ENCODE measurements at regions not wholly inside any gene's neighbourhood (a gene's known extent, or its start where the extent isn't known, plus 50 kb on each side); places are given as distances from the start of the nearest gene placed in this dataset.

- ATAC-seq: no peak
These were observed 174.3 kb downstream of the SOX2 start for GRCh38 chr3:181885868-181886630.

GRCh38 chr3:181886676-181887075 is 175.0 kb downstream of the SOX2 start:
- intact Hi-C loops (cut with micrococcal nuclease): no loop called here
- Mint-ChIP-seq H3K36me3 (no peaks in the 10 kb centered on the region), H3K27me3 (ENCODE audit: low read depth in 2 of 2) (no peaks in the 10 kb centered on the region), H3K4me1 (no peaks in the 10 kb centered on the region), H3K4me3 (no peak overlapping the region), H3K9me3 (peaks cover 0 to 2% of the 10 kb centered on the region in 2 donors), H3K27ac (no peak overlapping the region)
- no peak for ATAC-seq
- 73% methylated on average over 2 of the region's 4 CpGs for WGBS (ENCODE audit: insufficient coverage)
- Histone ChIP-seq H3K27ac (ENCODE audit: low read length) (no peak overlapping the region), H3K4me3 (ENCODE audit: low read length) (no peak overlapping the region), H3K27me3 (ENCODE audit: control insufficient read depth, insufficient read depth, low read length) (no peaks in the 10 kb centered on the region), H3K36me3 (ENCODE audit: control insufficient read depth, insufficient read depth, low read length) (no peaks in the 10 kb centered on the region), H3K9me3 (ENCODE audit: control insufficient read depth, insufficient read depth, low read length) (no peaks in the 10 kb centered on the region), H3K4me1 (ENCODE audit: control insufficient read depth, insufficient read depth, low read length) (no peaks in the 10 kb centered on the region)
- no peak for TF ChIP-seq CTCF (IDR thresholded peaks at IDR 0.05)
- no peak for DNase-seq

More at GRCh38 chr3:181885868-181886630, 174.3 kb downstream of the SOX2 start:
- no peak overlapping the region for H3K4me3 Mint-ChIP-seq
- H3K4me3 ChIP-seq (ENCODE audit: low read length): no peak overlapping the region
- H3K4me1 ChIP-seq (ENCODE audit: control insufficient read depth, insufficient read depth, low read length): no peaks in the 10 kb centered on the region
- H3K4me1 Mint-ChIP-seq: no peaks in the 10 kb centered on the region
- no peak overlapping the region for H3K27ac ChIP-seq (ENCODE audit: low read length)
- H3K27me3 ChIP-seq (ENCODE audit: control insufficient read depth, insufficient read depth, low read length): no peaks in the 10 kb centered on the region
- WGBS (ENCODE audit: insufficient coverage): 79% methylated on average over 4 of the region's 6 CpGs
- TF ChIP-seq CTCF (IDR thresholded peaks at IDR 0.05): no peak
- no peaks in the 10 kb centered on the region for H3K27me3 Mint-ChIP-seq (ENCODE audit: low read depth in 2 of 2)
- no peak overlapping the region for H3K27ac Mint-ChIP-seq
- intact Hi-C loops (cut with micrococcal nuclease): no loop called here
- H3K9me3 Mint-ChIP-seq: peaks cover 0 to 2% of the 10 kb centered on the region in 2 donors
- H3K36me3 Mint-ChIP-seq: no peaks in the 10 kb centered on the region
- DNase-seq: no peak
- no peaks in the 10 kb centered on the region for H3K36me3 ChIP-seq (ENCODE audit: control insufficient read depth, insufficient read depth, low read length)
- H3K9me3 ChIP-seq (ENCODE audit: control insufficient read depth, insufficient read depth, low read length): no peaks in the 10 kb centered on the region

- H3K9me3 Mint-ChIP-seq: peaks cover 0 to 2% of the 10 kb centered on the region in 2 donors
- H3K36me3 Mint-ChIP-seq: no peaks in the 10 kb centered on the region
- H3K4me3 ChIP-seq (ENCODE audit: low read length): no peak overlapping the region
- H3K4me1 ChIP-seq (ENCODE audit: control insufficient read depth, insufficient read depth, low read length): no peaks in the 10 kb centered on the region
- no peak for ATAC-seq
- H3K27ac Mint-ChIP-seq: no peak overlapping the region
- no peak overlapping the region for H3K4me3 Mint-ChIP-seq
- intact Hi-C loops (cut with micrococcal nuclease): no loop called here
- no peak overlapping the region for H3K27ac ChIP-seq (ENCODE audit: low read length)
- no CpG with 5 or more reads among the region's 1 CpG for WGBS (ENCODE audit: insufficient coverage)
- H3K4me1 Mint-ChIP-seq: no peaks in the 10 kb centered on the region
- no peaks in the 10 kb centered on the region for H3K27me3 Mint-ChIP-seq (ENCODE audit: low read depth in 2 of 2)
- no peak for DNase-seq
- H3K27me3 ChIP-seq (ENCODE audit: control insufficient read depth, insufficient read depth, low read length): no peaks in the 10 kb centered on the region
- TF ChIP-seq CTCF (IDR thresholded peaks at IDR 0.05): no peak
- H3K36me3 ChIP-seq (ENCODE audit: control insufficient read depth, insufficient read depth, low read length): no peaks in the 10 kb centered on the region
- no peaks in the 10 kb centered on the region for H3K9me3 ChIP-seq (ENCODE audit: control insufficient read depth, insufficient read depth, low read length)
These were observed 176.0 kb downstream of the SOX2 start for GRCh38 chr3:181887685-181888084.

- intact Hi-C loops (cut with micrococcal nuclease): no loop called here
- H3K4me1 Mint-ChIP-seq: no peaks in the 10 kb centered on the region
- H3K36me3 Mint-ChIP-seq: no peaks in the 10 kb centered on the region
- H3K4me3 Mint-ChIP-seq: no peak overlapping the region
- ATAC-seq (no peak), DNase-seq (no peak)
- no peak overlapping the region for H3K4me3 ChIP-seq (ENCODE audit: low read length)
- H3K9me3 ChIP-seq (ENCODE audit: control insufficient read depth, insufficient read depth, low read length): no peaks in the 10 kb centered on the region
- H3K27ac Mint-ChIP-seq: no peak overlapping the region
- 89% methylated on average over 2 of the region's 3 CpGs for WGBS (ENCODE audit: insufficient coverage)
- no peaks in the 10 kb centered on the region for H3K36me3 ChIP-seq (ENCODE audit: control insufficient read depth, insufficient read depth, low read length)
- H3K4me1 ChIP-seq (ENCODE audit: control insufficient read depth, insufficient read depth, low read length): no peaks in the 10 kb centered on the region
- no peaks in the 10 kb centered on the region for H3K27me3 ChIP-seq (ENCODE audit: control insufficient read depth, insufficient read depth, low read length)
- H3K27me3 Mint-ChIP-seq (ENCODE audit: low read depth in 2 of 2): no peaks in the 10 kb centered on the region
- no peak overlapping the region for H3K27ac ChIP-seq (ENCODE audit: low read length)
- TF ChIP-seq CTCF (IDR thresholded peaks at IDR 0.05): no peak
- peaks cover 0 to under 1% of the 10 kb centered on the region in 2 donors for H3K9me3 Mint-ChIP-seq
These were observed 176.5 kb downstream of the SOX2 start for GRCh38 chr3:181888234-181888633.
